IPS-NIHi7 (cell line): ENCODE measurements at regions not wholly inside any gene's neighbourhood (a gene's known extent, or its start where the extent isn't known, plus 50 kb on each side); places are given as distances from the start of the nearest gene placed in this dataset.

Experiments
- DNase-seq: peaks from one replicate; pipeline ENCODE4 v3.0.0; 2012; ENCODE audit warnings: mixed read lengths; ENCODE audit errors: extremely low spot score

- no peak for DNase-seq
Observed at GRCh38 chr4:153988492-153989363, 199.8 kb upstream of the SFRP2 start.

GRCh38 chr4:153987291-153987690 is 198.4 kb upstream of the SFRP2 start:
- DNase-seq: no peak

DNA sequence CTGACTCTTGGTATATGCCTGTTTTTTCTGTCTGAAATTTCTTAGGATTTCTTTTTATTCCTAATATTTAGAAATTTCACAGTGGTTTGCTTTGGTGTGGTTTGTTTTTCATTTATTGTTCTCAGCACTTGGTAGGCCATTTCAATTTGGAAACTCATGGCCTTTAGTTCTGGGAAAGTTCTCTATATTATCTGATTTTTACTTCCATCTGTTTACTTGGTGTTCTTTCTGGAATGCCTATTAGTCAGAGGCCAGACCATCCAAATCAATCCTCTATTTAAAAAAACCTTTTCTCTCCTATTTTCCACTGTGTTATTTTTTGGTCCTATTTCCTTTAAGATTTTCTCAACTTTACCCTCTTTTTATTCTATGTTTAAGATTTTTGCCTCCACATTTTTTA is 188.1 kb upstream of the SFRP2 start:
- no peak for DNase-seq

GRCh38 chr4:153974452-153974851 is 185.6 kb upstream of the SFRP2 start:
- no peak for DNase-seq

- no peak for DNase-seq
Observed at GRCh38 chr4:153973942-153974341, 185.1 kb upstream of the SFRP2 start.

- no peak for DNase-seq
Observed at GRCh38 chr4:153971899-153972298, 183.0 kb upstream of the SFRP2 start.

GRCh38 chr4:153970169-153970568 is 181.3 kb upstream of the SFRP2 start:
- no peak for DNase-seq

DNA sequence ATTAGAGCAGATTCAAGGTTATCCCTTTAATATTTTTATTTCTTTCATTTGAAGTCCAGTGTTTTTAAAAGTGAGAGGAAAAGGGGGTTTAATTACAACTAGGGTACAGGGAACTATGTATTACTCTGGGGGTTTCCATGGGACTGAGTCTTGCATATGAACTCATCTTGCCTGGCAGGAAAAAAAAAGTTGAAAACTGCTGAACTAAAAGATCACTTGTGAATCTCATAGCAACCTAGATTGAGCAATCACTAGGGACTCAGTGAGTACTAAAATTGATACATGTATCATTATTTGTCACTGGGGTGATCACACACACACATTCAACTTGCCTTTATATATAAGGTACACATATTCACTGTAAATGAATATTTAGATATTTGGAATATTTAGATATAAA is 180.7 kb upstream of the SFRP2 start:
- DNase-seq: no peak

GRCh38 chr4:153966641-153967040 is 177.8 kb upstream of the SFRP2 start:
- no peak for DNase-seq

- no peak for DNase-seq
Observed at GRCh38 chr4:153963216-153963615, 174.3 kb upstream of the SFRP2 start.

- DNase-seq: no peak
Observed at GRCh38 chr4:153962311-153963039, 173.6 kb upstream of the SFRP2 start.

GRCh38 chr4:153955327-153955726 is 166.4 kb upstream of the SFRP2 start:
- DNase-seq: no peak

GRCh38 chr4:153954654-153955053 is 165.8 kb upstream of the SFRP2 start:
- DNase-seq: no peak

DNA sequence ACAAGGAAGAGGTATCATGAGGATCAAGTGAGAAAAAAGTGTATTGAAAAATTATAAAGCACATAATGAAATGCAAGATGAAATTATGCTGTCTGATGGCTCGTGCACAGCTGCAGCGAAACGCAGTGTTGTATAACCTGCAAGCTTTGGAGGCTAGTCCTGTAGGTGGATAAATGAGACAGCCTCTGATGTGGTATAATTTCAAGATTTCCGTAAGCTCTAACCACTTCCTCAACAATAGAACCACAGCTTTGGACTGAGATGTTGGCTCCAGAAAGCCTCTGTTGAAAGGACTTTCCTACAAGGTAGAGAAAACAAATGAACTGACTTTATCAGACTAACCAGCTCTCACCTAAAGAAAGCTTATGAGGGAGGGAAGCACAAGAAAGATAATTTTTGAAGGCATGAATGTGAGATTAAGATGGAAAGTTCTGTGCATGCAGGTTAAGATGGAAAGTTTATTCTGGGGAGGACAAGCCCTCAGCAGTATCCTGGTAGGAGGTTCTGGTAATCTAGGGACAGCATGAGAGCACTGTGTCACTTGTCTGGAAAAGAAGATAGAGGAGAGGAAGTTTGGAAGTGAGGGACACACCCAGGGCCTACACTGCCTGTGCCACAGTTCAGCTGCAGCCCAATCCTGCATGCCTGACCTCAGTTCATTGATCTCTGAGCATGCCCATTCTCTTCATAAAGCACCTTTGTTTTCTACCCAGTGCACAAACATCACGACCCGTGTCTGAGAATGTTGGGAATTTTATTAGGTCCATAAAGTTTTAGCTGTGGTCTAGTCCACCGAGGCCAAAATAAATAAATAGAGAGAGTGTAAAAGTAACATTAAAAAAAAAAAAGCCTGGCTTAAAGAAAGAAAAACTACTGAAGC is 161.5 kb upstream of the SFRP2 start:
- no peak for DNase-seq

- DNase-seq: no peak
Observed at GRCh38 chr4:153948041-153948440, 159.2 kb upstream of the SFRP2 start.

GRCh38 chr4:153947124-153947523 is 158.2 kb upstream of the SFRP2 start:
- DNase-seq: peak; percentile 20

DNA sequence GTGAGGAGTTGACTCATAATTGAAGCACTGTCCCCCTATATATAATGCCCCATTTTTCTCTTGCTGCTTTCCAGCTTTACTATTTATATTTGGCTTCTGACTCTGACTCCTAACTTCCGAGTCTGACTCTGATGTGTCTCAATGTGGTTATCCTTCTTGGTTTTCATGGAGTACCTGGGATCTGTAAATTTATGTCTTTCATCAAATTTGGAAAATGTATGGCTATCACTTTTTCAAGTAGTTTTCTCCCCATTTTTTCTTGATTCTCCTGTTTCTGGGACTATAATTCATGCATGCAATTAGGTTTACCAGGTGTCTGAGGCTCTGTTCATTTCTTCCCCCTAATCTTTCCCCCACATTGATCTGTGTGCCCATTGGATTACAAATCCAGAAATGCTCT is 156.8 kb upstream of the SFRP2 start:
- no peak for DNase-seq

DNA sequence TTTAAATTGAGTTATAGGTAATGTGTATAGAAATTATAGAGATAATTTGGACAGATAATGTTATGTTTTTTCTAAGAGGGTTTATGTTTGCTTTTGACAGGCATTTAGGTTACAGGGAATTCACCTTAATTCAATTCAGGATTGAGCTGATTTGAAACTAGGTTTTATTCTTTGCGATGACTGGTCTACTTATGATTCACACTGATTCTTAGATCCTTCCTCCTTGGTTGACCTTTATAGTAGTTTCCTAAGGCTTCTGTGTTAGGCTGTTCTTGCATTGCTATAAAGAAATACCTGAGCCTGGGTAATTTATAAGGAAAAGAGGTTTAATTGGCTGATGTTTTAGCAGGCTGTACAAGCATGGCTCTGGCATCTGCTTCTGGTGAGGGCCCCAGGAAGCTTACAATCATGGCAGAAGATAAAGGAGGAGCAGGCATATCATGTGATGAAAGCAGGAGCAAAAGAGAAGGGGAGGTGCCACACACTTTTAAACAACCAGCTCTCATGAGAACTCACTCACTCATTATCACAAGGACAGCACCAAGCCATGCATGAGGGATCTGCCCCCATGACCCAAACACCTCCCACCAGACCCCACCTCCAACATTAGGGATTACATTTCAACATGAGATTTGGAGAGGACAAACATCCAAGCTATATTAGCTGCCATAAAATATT is 155.0 kb upstream of the SFRP2 start:
- no peak for DNase-seq

DNA sequence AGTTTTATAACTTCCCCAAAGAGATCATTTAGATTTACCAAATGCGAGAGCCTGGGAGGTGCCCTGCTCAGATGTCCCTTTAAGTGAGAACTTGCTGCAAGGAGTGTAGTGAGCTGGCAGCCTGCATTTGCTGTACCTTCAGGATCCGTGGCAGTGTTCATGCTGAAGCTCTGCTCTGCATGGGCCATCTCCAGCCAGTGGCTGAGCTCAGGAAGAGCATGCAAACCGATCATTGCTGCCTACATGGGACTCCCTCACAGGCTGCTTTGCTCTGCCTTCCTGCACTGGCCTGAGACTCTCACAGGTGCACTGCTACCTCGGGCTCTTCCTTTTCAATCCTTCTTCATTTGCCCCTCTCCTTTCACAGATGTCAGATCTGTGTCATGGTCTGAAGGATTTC is 152.0 kb upstream of the SFRP2 start:
- peak; percentile 17 for DNase-seq

- DNase-seq: no peak
Observed at GRCh38 chr4:153939570-153939969, 150.7 kb upstream of the SFRP2 start.

DNA sequence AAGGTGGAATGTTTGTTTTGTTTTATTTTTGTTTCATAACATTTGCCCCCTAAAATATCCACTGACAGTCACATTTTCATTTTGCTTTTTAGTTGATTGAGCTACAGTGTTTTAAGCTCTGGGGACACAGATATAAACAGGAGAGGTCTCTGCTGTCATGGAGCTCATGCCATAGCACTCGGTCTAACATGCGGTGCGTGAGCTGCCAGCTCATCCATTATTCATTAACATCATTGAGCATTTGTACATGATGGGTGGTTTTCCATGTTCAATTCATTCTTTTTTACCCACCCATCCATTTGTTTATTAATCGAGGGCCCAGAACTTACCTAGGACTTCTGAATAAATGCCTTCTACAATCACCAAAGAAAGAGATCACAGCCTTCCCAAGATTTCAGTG is 150.1 kb upstream of the SFRP2 start:
- no peak for DNase-seq

- no peak for DNase-seq
Observed at GRCh38 chr4:153937289-153937688, 148.4 kb upstream of the SFRP2 start.
